Epidermal melanocyte (primary cell): ENCODE measurements at regions not wholly inside any gene's neighbourhood (a gene's known extent, or its start where the extent isn't known, plus 50 kb on each side); places are given as distances from the start of the nearest gene placed in this dataset.

Source experiments
- DNase-seq: peaks from one replicate; pipeline ENCODE4 v3.0.0; 2011; ENCODE audit warnings: low spot score; ENCODE audit not compliant: insufficient read length

DNA sequence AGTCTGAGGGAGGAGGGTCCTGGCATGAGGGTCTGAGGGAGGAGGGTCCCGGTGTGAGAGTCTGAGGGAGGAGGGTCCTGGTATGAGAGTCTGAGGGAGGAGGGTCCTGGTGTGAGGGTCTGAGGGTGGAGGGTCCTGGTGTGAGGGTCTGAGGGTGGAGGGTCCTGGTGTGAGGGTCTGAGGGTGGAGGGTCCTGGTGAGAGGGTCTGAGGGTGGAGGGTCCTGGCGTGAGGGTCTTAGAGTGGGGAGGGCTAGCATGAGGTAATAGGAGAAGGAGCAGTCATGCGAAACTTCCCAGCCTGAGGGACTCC lies 194.8 kb downstream of the TEX29 start:
- no peak for DNase-seq

DNA sequence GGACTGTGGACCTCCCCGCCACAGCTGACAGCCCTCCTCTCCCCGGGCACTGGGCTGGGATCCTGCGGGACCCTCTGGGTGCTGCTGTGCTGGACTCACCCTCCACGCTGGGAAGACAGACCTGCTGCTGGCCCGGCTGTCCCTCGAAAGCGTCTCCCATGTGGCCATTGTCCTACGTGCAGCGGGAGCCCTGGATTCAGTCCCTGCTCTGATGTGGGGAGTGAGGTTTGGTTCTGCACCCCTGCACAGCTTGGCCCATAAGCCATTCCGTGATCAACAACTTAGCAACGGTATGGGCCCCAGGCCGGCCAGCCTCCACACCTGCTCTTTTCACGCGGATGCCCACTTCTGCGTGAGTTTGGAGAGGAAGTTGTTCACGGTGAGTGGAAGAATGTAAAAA lies 195.2 kb downstream of the TEX29 start:
- DNase-seq, result no peak

DNA sequence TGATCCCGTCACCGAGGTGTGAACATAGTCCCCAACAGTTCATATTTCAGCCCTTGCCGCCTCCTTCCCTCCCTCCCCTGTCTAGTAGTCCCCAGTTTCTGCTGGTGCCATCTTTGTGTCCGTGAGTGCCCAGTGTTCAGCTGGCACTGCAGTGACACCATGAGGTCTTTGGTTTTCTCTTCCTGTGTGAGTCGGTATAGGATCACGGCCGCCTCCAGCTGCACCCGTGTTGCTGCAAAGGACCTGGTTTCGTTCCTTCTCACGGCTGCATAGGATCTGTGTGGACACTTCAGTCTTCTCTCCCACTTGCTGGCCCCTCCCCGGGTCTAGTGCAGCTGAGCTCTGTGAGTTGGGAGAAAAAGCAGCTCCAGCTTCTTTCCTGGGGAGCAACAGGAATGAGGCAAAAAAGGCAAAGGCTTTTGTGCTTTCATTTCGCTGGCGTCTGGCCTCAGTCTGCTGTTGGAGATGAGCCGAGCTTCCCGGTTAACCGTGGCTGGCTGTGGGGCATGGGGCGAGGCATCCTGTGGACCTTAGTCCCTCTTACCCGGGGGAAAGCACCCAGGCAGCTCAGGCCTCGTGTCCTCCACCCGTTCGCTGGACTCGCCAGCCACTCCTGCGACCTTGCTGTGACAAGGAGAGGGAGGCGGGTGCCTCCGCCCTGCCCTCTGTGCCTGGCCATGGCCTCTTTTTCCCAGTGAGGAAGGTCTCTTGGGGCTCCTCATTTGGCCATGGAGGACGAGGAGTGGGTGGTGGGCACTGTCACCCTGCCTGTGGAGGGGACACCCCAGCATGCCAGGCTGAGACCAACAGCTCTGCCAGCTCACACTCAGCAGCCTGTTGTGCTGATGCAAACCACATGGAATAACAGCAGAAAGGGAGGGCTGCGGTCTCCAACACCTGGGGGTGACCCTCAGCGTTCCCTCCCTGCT lies 196.5 kb downstream of the TEX29 start:
- DNase-seq, result no peak

DNA sequence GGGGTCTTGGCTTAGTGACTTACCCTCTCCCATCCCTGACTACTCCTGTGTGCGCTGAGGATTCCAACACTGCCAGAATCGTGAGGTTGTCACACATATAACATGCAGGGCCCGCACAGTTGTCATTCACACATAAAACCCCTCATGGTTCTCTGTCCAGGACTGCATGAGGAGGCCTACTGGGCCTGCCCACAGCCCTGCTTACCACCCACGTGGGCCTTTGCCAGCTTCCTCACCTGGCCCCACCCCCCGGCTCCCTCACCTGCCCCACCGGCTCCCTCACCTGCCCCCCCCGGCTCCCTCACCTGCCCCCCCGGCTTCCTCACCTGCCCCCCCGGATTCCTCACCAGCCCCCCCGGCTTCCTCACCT lies 197.2 kb downstream of the TEX29 start:
- DNase-seq, result no peak

DNA sequence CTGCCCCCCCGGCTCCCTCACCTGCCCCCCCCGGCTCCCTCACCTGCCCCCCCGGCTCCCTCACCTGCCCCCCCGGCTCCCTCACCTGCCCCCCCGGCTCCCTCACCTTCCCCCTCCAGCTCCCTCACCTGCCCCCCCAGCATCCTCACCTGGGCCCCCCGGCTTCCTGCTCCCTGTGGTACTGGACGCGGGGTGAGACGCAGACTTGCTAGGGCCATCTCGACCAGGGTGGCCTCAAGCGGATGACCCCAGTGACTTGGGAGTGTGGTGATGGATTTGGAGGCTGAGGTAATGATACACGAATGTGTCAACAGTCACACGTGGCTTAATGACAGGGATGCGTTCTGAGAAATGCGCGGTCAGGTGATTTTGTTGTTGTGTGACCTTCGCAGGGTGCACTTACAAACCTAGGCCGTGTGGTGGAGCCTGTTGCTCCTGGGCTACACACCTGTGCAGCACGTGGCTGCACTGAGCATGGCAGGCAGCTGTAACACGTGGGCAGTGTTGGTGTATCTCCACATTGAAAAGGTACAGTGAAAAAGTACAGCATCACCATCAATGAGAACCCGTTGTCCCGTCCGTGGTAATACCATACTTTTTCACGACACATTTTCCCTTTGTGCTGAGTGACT lies 197.8 kb downstream of the TEX29 start:
- no peak for DNase-seq

DNA sequence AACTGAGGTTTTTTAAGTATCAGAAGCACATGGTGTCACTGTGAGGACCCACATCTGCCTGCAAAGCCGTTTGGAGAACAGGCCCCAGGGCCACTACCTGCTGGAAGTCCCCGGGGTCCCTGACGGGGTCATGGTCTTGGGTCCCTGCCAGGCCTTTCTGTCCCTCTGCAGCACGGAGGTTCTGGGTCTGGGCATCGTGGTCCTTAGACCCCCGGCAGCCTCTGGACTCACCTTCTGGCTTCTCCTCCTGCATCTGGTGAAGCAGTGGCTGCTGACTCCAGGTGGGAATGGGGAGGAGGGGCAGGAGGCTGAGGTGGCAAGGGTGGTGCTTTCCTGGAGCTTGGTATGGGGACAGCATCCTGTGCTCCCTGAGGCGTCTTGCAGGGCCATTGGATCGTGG lies 198.6 kb downstream of the TEX29 start:
- DNase-seq, result no peak

DNA sequence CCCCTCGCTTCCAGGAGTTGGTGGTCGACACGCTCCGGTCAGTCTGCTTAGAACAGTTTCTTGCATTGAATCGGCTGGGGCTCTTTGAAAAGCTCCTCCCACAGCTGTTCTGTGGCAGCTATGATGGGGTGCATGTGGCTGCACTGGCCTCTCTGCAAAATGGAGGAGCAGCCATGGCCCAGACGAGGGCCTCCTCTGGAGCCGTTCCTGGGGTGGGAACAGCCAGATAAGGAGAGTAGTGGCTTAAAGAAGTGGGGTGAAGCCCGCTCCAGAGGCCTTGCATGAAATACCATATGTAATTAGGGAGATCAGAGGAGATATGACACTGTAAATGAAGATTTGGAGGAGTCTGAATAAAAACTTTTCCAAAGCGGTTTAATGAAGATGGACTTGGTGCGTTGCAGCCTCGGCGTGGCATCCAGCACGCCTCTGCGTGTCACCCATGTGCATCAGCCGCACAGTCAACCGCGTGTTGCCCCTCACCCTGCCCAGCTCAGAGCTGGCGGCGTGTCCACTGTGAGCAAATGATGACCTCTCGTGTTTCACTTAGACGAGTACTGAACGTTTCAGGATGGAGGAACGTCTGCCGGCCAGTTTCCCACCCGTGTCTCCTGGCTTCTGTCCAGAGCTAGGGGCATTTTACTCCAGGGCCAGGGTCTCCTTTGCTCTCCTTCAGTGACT lies 199.2 kb downstream of the TEX29 start:
- no peak for DNase-seq

DNA sequence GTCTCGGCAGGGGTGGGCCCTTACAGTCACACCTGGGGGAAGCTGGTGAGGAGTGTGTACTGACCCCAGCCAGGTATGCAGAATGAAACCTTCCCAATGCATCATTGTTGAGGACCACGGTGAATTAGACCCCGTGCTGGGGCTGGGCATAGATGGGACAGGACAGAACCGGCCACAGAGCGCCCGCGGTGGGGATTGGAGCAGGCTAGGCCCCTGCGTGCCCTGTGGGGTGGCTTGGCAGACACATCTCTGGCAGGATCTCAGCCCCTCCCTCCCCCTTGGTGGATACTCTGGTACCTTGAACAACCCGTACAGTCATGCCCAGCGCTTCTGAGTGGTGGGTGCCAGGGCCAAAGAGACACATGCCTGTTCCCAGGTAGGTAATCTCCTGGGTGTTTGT lies 200.6 kb downstream of the TEX29 start:
- DNase-seq, result no peak

DNA sequence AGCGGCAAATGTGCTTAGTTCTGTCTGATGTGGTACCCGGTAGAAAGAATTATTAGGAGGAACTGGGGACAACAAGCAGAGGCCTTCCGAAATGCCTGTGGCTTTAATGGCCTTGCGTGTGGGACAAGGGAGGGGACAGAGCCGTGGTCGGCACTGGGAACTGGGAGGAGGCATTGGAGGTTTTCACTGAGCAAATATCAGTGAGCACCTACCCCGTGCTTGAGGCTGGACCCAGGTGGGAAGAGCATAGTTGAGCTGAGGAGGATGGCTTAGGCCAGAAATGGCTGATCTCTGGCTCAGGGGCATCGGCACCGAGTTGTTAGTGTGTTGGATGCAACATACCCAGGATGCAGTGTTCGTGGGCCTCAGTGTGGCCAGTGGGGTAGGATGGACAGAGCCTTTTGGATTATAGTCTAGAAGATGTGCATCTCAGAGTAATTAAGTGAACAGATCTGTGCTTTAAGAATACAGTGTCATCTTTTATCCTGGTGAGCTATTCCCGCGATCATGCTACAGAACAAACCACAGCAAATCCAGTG lies 201.3 kb downstream of the TEX29 start:
- DNase-seq, result no peak

DNA sequence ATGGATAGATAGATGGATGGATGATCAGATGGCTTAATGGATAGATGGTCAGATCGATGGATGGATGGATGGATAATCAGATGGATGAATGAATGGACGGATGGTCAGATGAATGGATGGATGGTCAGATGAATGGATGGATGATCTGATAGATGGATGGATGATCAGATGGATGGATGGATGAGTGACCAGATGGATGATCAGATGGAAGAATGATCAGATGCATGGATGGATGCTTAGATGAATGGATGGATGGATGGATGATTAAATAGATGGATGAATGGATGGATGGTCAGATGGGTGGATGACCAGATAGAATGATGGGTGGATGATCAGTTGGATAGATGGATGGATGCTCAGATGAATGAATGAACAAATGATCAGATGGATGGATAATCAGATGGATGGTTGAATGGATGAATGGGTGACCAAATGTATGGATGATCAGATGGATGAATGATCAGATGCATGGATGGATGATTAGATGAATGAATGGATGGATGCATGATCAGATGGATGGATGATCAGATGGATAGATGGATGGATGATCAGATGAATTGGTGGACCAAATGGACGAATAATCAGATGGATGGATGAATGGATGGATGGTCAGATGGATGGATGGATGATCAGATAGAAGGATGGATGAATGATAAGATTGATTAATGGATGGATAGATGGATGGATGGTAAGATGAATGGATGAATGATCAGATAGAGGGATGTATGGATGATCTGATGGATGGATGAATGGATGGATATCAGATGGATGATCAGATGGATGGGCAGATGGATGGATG lies 205.1 kb downstream of the TEX29 start:
- no peak for DNase-seq

DNA sequence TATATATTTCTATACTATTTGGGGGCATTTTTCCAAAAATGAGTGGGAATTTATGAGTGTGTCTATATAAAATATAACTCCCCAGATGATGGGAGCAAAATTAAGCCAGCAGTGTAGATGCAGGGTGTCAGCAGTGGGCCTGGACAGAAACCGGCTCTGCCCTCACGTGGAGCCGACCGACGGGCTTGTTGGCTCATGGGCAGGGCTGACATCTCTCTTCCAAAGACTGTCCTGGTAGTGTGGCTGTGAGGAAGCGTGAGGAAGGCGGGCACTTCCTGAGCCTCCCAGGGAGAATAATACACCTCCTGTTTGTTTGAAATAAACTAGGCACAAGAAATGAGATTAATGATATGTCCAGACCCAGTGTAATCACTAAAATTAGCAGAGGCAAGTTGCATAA lies 206.5 kb downstream of the TEX29 start:
- DNase-seq, result no peak

DNA sequence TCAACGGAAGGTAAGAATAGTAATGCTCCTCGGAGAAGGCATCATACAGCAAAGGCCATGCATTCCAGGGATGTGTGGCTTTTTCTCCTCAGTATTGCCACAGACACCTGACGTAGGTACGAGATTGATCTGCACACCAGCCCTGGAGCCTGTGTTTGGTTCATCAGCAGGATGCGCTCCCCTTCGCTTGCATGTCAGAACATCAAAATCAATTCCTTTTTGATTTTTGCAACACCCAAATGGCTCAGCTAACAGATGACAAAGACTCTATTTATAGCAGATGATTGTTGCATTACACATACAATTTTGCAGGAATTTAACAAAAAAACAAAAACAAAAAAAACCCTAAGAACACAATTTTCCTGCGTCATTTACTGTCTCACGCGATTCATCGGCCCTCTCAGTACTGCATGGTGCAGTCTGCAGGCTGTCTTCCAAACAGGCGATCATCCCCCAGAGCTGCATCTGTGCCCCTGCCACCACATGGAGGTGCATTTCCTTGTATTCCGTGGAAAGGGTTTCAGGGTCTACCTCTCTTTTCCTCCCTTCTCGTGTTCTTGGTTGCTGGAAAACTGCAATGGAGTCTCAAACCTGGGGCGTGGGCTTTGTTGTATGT lies 207.3 kb downstream of the TEX29 start:
- DNase-seq, result no peak

DNA sequence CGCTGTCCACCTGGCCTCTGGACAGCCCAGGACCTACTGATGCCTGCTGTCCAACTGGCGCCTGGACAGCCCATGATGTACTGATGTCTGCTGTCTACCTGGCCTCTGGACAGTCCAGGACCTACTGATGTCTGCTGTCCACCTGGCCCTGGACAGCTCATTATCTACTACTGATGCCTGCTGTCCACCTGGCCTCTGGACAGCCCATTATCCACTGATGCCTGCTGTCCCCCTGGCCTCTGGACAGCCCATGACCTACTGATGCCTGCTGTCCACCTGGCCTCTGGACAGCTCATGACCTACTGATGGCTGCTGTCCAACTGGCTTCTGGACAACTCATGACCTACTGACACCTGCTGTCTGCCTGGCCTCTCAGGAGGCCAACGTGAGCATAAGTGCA lies 208.1 kb downstream of the TEX29 start:
- no peak for DNase-seq

DNA sequence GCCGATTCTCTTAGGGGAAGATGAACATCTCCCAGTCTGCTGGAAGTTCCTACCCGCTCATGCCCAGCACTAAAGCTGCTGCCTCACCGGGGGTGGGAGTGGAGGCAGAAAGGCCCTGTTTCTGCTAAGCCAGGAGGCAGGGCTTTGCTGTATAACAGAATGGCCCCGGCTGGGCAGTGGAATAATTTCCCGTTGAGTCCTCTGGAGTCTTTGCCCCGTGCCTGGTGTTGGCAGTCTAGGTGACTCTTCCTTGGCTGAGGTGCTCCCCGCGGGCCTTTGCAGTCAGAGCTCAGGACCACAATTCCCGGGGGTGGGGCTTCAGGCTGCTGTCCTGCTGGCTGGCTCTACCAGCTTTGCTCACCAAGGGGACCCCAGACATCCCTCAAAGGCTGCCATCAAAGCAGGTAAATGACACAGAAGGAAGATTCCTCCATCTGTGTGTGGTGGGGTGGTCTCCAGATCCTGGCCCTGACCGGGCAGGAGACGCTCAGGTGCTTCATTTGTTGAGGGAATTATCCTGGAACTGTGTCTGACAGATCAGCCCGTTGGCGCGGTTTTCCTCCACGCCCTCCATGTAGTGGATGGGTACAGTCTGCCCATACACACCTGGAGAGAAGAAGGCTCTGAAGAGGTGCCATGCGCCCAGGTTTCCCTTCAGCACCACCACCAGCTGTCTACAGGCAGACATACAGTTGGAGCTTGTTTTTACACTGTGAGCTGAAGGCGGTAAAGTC lies 209.9 kb downstream of the TEX29 start:
- DNase-seq, result no peak

DNA sequence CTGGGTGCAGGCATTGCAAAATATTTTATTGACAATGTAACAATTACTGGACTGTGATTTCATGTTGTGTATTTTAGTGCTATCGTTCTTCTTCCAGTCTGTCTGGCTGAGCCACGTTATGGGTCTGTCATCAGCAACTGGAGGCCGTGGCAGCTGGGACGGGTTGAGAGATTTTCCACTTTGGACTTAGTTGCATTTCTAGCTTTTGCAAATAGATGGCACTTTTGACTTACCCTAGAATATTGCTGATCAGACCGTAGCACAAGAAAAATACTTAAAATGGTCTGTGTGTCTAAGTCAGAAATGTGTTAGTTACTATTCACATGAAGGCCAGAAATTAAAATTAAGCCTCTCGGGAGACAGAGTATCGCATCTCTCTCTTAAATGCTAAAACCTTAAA lies 211.1 kb downstream of the TEX29 start:
- DNase-seq, result no peak

DNA sequence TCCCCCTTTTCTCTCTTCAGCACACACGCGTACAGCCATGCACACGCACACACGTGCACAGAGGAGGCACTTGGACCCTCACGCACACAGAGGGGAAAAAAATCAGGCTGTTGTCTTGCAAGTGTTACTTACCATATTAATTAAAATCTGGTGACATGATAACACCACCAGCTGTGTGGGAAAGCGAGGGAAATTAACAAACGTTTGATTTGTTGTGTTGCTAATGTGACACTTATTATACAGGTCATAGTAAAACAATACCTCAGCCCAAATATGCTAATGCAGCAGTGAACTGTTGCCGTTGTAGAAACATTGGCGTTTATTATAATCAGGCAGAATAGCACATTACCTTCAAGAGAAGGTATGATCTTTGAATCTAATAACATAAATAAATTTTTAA lies 211.7 kb downstream of the TEX29 start:
- DNase-seq, result no peak

DNA sequence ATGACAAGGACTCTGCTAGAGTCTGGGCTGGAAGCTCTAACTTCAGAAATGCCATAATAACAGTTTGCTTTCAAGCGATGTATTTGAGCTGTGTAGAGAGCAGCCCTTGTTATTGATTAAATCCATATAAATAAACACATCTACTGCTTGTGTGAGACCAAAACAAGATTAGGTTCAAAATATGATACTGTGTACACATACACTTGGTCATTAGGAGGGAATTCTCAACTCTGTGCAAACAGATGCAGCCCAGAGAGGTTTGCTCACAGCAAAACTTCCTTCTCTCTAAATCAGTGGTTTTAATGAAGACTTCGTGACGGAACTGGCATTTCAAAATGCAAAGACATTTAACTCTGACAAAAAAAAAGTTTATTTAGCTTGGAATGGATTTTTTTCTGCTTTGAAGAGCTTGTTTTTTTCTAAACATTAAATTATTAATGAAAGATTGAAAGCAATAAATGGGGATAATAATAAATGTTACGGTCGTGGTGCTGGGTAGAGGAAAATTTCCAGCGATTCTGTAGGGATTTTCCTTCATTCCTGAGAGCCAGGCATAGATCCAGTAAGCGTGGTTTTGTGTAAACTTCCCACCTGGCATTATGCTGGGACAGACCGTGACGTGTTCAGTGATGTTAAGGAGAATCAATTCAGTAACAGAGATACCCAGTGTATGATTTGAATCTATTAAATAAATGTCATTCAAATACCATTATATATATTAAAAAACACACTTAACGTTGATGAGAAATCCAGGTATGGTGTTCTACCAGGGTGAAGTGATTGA lies 213.7 kb downstream of the TEX29 start:
- no peak for DNase-seq

DNA sequence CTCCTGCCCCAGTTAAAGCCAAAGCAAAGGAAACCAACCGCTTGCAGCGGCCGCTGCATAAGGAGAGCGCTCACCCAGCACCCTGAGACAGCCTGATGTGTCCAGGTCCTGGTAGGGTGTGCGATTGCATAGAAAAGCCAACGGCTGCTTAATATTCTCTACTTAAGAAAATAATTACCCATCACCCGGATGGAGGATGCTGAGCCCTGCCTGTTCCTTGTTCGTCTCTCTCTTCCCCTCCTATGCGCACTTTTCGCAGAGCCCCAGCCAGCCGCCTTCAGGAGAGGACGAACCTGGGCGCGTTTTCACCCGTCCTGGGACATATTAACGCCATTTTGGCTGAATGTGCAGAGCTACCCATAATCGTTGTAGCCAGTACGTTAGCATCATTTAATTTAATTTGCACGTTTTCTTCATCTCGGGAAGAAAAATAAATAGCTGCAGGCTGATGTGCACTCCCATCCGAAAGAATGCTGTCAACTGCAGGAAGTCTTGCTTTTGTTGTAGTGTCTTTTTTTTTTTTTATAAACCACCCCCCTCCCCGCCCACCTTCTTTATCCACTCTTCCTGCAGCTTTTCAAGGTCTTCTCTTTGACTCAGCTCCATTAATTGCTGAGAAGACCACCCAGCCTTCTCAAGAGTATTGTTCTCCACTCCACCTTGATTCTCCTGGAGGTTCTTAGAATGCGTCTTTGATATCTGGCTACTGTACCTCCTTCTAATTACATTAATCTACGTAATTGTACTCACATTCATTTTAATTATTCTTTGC lies 214.5 kb downstream of the TEX29 start:
- no peak for DNase-seq

DNA sequence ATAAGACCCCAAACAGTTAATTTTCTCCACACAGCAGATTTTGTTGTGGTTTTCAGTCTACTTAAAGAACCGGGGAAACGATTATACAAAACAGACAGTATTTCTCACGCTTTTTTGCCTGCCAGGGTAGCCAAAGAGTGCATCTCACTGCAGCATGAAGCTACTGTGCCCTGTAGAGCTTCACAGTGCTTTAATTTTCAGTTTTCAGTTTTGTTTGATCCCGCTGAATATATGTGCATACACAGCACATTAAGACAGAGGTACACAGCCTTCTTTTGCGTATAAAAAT lies 215.0 kb downstream of the TEX29 start:
- DNase-seq, result no peak
